DOHH2 (cell line): ENCODE measurements at regions not wholly inside any gene's neighbourhood (a gene's known extent, or its start where the extent isn't known, plus 50 kb on each side); places are given as distances from the start of the nearest gene placed in this dataset.

Experiments
- CTCF ChIP-seq: fragments of 200-600 bp; sonication (generic); IDR thresholded peaks from one replicate; pipeline ENCODE4 v1.5.1; 2014; ENCODE audit warnings: antibody characterized with exemption, mild to moderate bottlenecking, low read depth, low read length; ENCODE audit not compliant: poor library complexity, severe bottlenecking
- EZH2phosphoT487 ChIP-seq: fragments of 200-600 bp; sonication (generic); IDR thresholded peaks from 2 replicates; pipeline ENCODE4 v1.6.1; 2017; ENCODE audit warnings: borderline replicate concordance, mild to moderate bottlenecking, antibody characterized with exemption, low read length, moderate library complexity, mixed read lengths

GRCh38 chr14:98946940-98947339 is 325.1 kb downstream of the BCL11B start:
- TF ChIP-seq CTCF (no peak), EZH2phosphoT487 (no peak)
